ENCODE measurements at regions not wholly inside any gene's neighbourhood (a gene's known extent, or its start where the extent isn't known, plus 50 kb on each side); places are given as distances from the start of the nearest gene placed in this dataset.

DNA sequence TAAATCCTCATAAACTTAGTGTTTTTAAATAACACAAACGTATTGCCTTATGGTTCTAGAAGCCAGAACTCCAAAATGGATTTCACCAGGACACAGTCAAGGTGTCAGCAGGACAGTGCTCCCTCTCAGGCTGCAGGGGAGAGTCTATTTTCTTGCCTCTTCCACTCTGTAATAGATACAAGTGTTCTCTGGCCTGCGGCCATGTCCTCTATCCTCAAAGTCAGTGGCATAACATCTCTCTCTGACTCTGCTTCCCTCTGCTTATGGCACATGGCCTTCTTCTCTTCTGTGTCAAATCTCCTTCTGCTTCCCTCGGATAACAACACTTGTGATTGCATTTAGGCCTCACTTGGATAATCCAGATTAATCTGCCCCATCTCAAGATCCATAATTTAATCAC lies 129.4 kb upstream of the OR13F1 start:
- no peak overlapping the region for H3K9ac ChIP-seq (ENCODE audit: low read length)
- no peaks in the 10 kb centered on the region for H3K9me3 Mint-ChIP-seq (ENCODE audit: unreplicated experiment)

GRCh38 chr9:104386013-104386412 lies 118.0 kb upstream of the OR13F1 start:
- no peaks in the 10 kb centered on the region for H3K9me3 Mint-ChIP-seq (ENCODE audit: unreplicated experiment)
- no peaks in the 10 kb centered on the region for H3K36me3 Mint-ChIP-seq (ENCODE audit: low read depth, unreplicated experiment)
- H3K4me3 ChIP-seq (ENCODE audit: insufficient read depth, low read depth, low read length) = no peak overlapping the region
- H3K36me3 ChIP-seq (ENCODE audit: insufficient read depth, low read length) = no peaks in the 10 kb centered on the region
- no peak overlapping the region for H3K4me2 ChIP-seq (ENCODE audit: low read length)
- H3K4me1 ChIP-seq (ENCODE audit: insufficient read depth, low read length) = no peaks in the 10 kb centered on the region
- DNase-seq (ENCODE audit: low read depth) (no peak), FAIRE-seq (no peak)
- peaks cover 14% of the 10 kb centered on the region for H3K27me3 Mint-ChIP-seq (ENCODE audit: low read depth, unreplicated experiment)
- H3K4me1 Mint-ChIP-seq (ENCODE audit: low read depth, unreplicated experiment) = no peaks in the 10 kb centered on the region
- H3K9me3 ChIP-seq (ENCODE audit: insufficient read depth, low read depth, low read length) = no peaks in the 10 kb centered on the region
- no peaks in the 10 kb centered on the region for H3K79me2 ChIP-seq (ENCODE audit: insufficient read depth, low read length)
- H3K27ac ChIP-seq (ENCODE audit: low read depth, low read length) = no peak overlapping the region
- H3K4me3 Mint-ChIP-seq (ENCODE audit: unreplicated experiment) = no peak overlapping the region
- TF ChIP-seq CTCF (IDR thresholded peaks at IDR 0.05; ENCODE audit: insufficient read depth, low read depth, low read length) (no peak), EZH2 (IDR thresholded peaks at IDR 0.05; ENCODE audit: insufficient read depth, low read length) (no peak)
- no peaks in the 10 kb centered on the region for H4K20me1 ChIP-seq (ENCODE audit: insufficient read depth, low read length)
- H3K27me3 ChIP-seq (ENCODE audit: insufficient read depth, low read length) = no peaks in the 10 kb centered on the region
- H3K9ac ChIP-seq (ENCODE audit: low read length) = no peak overlapping the region
- H3K27ac Mint-ChIP-seq (ENCODE audit: unreplicated experiment) = no peak overlapping the region
- no peak overlapping the region for H2AFZ ChIP-seq (ENCODE audit: low read depth, low read length)

More for the DNA sequence above, 129.4 kb upstream of the OR13F1 start:
- Histone ChIP-seq H2AFZ (ENCODE audit: low read depth, low read length) (no peak overlapping the region), H3K4me2 (ENCODE audit: low read length) (no peak overlapping the region), H3K9me3 (ENCODE audit: insufficient read depth, low read depth, low read length) (no peaks in the 10 kb centered on the region), H3K36me3 (ENCODE audit: insufficient read depth, low read length) (no peaks in the 10 kb centered on the region), H3K4me3 (ENCODE audit: insufficient read depth, low read depth, low read length) (no peak overlapping the region), H3K4me1 (ENCODE audit: insufficient read depth, low read length) (no peaks in the 10 kb centered on the region), H3K27me3 (ENCODE audit: insufficient read depth, low read length) (no peaks in the 10 kb centered on the region), H4K20me1 (ENCODE audit: insufficient read depth, low read length) (no peaks in the 10 kb centered on the region), H3K27ac (ENCODE audit: low read depth, low read length) (no peak overlapping the region), H3K79me2 (ENCODE audit: insufficient read depth, low read length) (no peaks in the 10 kb centered on the region)
- H3K4me1 Mint-ChIP-seq (ENCODE audit: low read depth, unreplicated experiment) = no peaks in the 10 kb centered on the region
- no peak for TF ChIP-seq CTCF (IDR thresholded peaks at IDR 0.05; ENCODE audit: insufficient read depth, low read depth, low read length)
- no peak for TF ChIP-seq EZH2 (IDR thresholded peaks at IDR 0.05; ENCODE audit: insufficient read depth, low read length)
- FAIRE-seq (no peak), DNase-seq (ENCODE audit: low read depth) (no peak)
- H3K4me3 Mint-ChIP-seq (ENCODE audit: unreplicated experiment) = no peak overlapping the region
- no peaks in the 10 kb centered on the region for H3K36me3 Mint-ChIP-seq (ENCODE audit: low read depth, unreplicated experiment)
- no peaks in the 10 kb centered on the region for H3K27me3 Mint-ChIP-seq (ENCODE audit: low read depth, unreplicated experiment)
- no peak overlapping the region for H3K27ac Mint-ChIP-seq (ENCODE audit: unreplicated experiment)

- TF ChIP-seq EZH2 (IDR thresholded peaks at IDR 0.05; ENCODE audit: insufficient read depth, low read length) (no peak), CTCF (IDR thresholded peaks at IDR 0.05; ENCODE audit: insufficient read depth, low read depth, low read length) (peak; percentile 66)
- Mint-ChIP-seq H3K27ac (ENCODE audit: unreplicated experiment) (no peak overlapping the region), H3K4me1 (ENCODE audit: low read depth, unreplicated experiment) (no peaks in the 10 kb centered on the region), H3K4me3 (ENCODE audit: unreplicated experiment) (no peak overlapping the region), H3K27me3 (ENCODE audit: low read depth, unreplicated experiment) (peaks cover 14% of the 10 kb centered on the region), H3K9me3 (ENCODE audit: unreplicated experiment) (no peaks in the 10 kb centered on the region), H3K36me3 (ENCODE audit: low read depth, unreplicated experiment) (no peaks in the 10 kb centered on the region)
- FAIRE-seq (no peak), DNase-seq (ENCODE audit: low read depth) (no peak)
- no peaks in the 10 kb centered on the region for H3K27me3 ChIP-seq (ENCODE audit: insufficient read depth, low read length)
- H3K27ac ChIP-seq (ENCODE audit: low read depth, low read length) = no peak overlapping the region
- H3K4me1 ChIP-seq (ENCODE audit: insufficient read depth, low read length) = no peaks in the 10 kb centered on the region
- H3K79me2 ChIP-seq (ENCODE audit: insufficient read depth, low read length) = no peaks in the 10 kb centered on the region
- H3K4me3 ChIP-seq (ENCODE audit: insufficient read depth, low read depth, low read length) = no peak overlapping the region
- H3K36me3 ChIP-seq (ENCODE audit: insufficient read depth, low read length) = no peaks in the 10 kb centered on the region
- H3K4me2 ChIP-seq (ENCODE audit: low read length) = no peak overlapping the region
- no peak overlapping the region for H2AFZ ChIP-seq (ENCODE audit: low read depth, low read length)
- no peaks in the 10 kb centered on the region for H4K20me1 ChIP-seq (ENCODE audit: insufficient read depth, low read length)
- H3K9ac ChIP-seq (ENCODE audit: low read length) = no peak overlapping the region
- no peaks in the 10 kb centered on the region for H3K9me3 ChIP-seq (ENCODE audit: insufficient read depth, low read depth, low read length)
These were observed 117.5 kb upstream of the OR13F1 start for GRCh38 chr9:104386425-104387069.
